HuH-7 (cell line): ENCODE measurements at regions not wholly inside any gene's neighbourhood (a gene's known extent, or its start where the extent isn't known, plus 50 kb on each side); places are given as distances from the start of the nearest gene placed in this dataset.

Source experiments
- DNase-seq: peaks from one replicate; pipeline ENCODE4 v3.0.0; 2011; ENCODE audit warnings: low spot score

- DNase-seq = no peak
Measured at GRCh38 chr13:95352486-95352885, 51.2 kb upstream of the ABCC4 start.

- DNase-seq = no peak
Measured at GRCh38 chr13:95354156-95354555, 52.9 kb upstream of the ABCC4 start.

GRCh38 chr13:95354680-95355487 lies 53.6 kb upstream of the ABCC4 start:
- DNase-seq = peak; percentile 1

GRCh38 chr13:95355494-95355893 lies 54.2 kb upstream of the ABCC4 start:
- no peak for DNase-seq

GRCh38 chr13:95356916-95357315 lies 55.7 kb upstream of the ABCC4 start:
- DNase-seq = no peak

- no peak for DNase-seq
Measured at GRCh38 chr13:95357875-95358274, 56.6 kb upstream of the ABCC4 start.

- DNase-seq = no peak
Measured at GRCh38 chr13:95360052-95360451, 58.8 kb upstream of the ABCC4 start.

- DNase-seq = no peak
Measured at GRCh38 chr13:95360464-95361097, 59.3 kb upstream of the ABCC4 start.

- DNase-seq = no peak
Measured at GRCh38 chr13:95361686-95362085, 60.4 kb upstream of the ABCC4 start.

- DNase-seq = no peak
Measured at GRCh38 chr13:95362666-95363065, 61.4 kb upstream of the ABCC4 start.

GRCh38 chr13:95367309-95367843 lies 66.1 kb upstream of the ABCC4 start:
- DNase-seq = no peak

- no peak for DNase-seq
Measured at GRCh38 chr13:95368998-95369397, 67.7 kb upstream of the ABCC4 start.

- no peak for DNase-seq
Measured at GRCh38 chr13:95375706-95376105, 74.5 kb upstream of the ABCC4 start.

GRCh38 chr13:95378603-95379002 lies 77.4 kb upstream of the ABCC4 start:
- no peak for DNase-seq

- DNase-seq = peak; percentile 35
Measured at GRCh38 chr13:95380468-95381211, 79.4 kb upstream of the ABCC4 start.

GRCh38 chr13:95381212-95381527 lies 79.9 kb upstream of the ABCC4 start:
- DNase-seq = no peak

GRCh38 chr13:95382411-95382810 lies 81.2 kb upstream of the ABCC4 start:
- no peak for DNase-seq

GRCh38 chr13:95382916-95383315 lies 81.7 kb upstream of the ABCC4 start:
- no peak for DNase-seq

- no peak for DNase-seq
Measured at GRCh38 chr13:95385373-95385772, 84.1 kb upstream of the ABCC4 start.

- no peak for DNase-seq
Measured at GRCh38 chr13:95385798-95386197, 84.5 kb upstream of the ABCC4 start.

GRCh38 chr13:95386370-95386769 lies 85.1 kb upstream of the ABCC4 start:
- DNase-seq = no peak

GRCh38 chr13:95387733-95388207 lies 86.5 kb upstream of the ABCC4 start:
- DNase-seq = no peak
